Activated CD8-positive, alpha-beta memory T cell treated with anti-CD3 and anti-CD28 coated beads, Interleukin-2, amount 50 U/mL, for 4 hours (primary cell): ENCODE measurements at regions not wholly inside any gene's neighbourhood (a gene's known extent, or its start where the extent isn't known, plus 50 kb on each side); places are given as distances from the start of the nearest gene placed in this dataset.

Experiments
- DNase-seq: peaks from one replicate; pipeline ENCODE4 v3.0.0-alpha.2; 2020

DNA sequence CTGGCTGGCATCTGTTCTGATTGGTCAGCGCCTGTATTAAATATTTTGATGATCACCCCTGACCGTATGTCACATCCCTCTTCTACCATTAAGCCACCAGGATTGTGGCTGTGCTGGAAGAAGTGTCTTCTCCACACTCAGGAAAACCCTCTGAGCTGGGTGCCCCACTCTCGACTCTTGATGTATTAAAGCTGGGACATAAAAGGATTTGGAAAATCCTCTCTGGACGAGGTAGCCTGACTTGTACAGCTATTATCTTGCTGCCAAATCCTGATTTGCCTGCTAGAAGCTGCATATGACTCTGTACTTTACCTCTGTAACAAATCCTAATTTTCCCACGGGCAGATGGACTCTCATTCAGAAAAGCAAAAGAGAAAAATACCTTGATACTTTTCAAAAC, 161.0 kb downstream of the SLC28A3 start:
- DNase-seq, result no peak

DNA sequence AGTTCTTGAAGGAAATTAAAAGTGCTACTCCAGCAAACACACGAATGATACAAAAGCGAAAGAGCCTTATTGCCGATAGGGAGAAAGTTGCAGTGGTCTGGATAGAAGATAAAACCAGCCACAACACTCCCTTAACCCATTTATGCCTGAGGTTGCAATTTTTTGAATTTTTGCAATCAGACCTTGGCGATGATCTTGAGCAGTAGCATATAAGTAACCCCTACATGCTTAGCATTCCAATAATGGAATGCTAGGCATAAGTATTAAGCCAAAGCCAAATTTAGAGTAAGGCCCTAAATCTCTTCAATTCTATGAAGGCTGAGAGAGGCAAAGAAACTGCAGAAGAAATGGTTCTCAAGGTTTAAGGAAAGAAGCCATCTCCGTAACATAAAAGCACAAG, 153.5 kb downstream of the SLC28A3 start:
- DNase-seq, result no peak

- DNase-seq, result no peak
These were observed 150.7 kb downstream of the SLC28A3 start for GRCh38 chr9:84189904-84190303.

DNA sequence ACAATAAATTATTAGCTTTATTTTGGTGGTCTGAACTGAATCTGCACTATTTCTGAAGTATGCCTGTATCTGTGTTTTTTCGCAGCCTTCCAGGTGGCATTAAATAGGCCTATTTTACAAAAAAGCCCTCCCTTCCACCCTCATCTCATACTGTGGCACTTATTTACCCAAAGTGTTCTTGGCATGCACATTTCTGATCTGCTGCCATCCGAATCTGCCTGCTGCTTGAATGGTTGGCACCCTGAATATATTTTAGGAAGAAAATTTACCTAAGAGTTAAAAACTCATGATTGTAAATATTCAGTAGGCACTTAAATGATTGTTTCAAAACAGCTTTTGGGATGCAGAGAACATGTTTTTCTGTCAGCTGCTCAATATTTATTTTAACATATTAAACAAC, 150.1 kb downstream of the SLC28A3 start:
- DNase-seq, result no peak

- no peak for DNase-seq
These were observed 133.7 kb downstream of the SLC28A3 start for GRCh38 chr9:84206801-84207370.

DNA sequence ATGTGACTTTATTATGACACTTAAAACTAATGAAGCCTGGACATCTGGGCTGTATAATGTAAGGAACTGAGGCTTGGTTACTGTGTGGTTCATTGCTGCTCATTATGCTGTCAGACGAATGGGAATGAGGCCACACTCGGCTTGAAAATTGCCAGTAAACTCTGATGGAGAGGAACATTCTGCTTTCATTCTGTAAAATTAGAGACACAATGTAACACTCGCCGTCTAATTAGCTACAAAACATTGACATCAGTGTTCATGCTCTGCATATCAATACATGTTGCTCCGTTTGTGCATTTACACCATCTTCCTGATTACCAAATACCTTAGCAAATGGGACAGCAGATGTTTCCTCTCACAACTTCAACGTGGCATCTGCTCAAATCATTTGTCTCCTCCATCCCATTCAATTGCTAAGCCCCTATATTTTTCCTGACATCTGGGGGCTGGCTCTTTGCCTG, 133.0 kb downstream of the SLC28A3 start:
- DNase-seq, result no peak

DNA sequence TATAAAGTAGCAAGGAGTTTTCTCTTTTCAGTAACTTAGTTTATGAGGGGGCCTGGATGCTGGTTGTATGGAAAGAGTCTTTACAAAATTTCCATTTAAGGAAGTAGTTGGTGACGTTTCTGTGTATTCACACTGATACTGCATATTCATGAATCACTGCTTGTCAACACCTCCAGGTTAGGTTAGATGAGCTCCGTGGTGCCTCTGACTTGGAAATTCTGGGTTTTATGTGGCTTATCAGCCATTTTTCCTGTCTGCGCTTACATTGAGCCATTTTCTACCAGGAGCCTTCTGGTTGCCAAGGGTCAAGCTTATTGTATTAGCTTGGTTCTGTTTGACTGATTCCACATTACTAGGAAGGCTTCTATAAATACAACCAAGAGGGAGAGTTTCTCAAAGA, 128.3 kb downstream of the SLC28A3 start:
- DNase-seq, result no peak

- no peak for DNase-seq
These were observed 127.6 kb downstream of the SLC28A3 start for GRCh38 chr9:84212982-84213381.

GRCh38 chr9:84216151-84216550, 124.4 kb downstream of the SLC28A3 start:
- DNase-seq, result no peak

DNA sequence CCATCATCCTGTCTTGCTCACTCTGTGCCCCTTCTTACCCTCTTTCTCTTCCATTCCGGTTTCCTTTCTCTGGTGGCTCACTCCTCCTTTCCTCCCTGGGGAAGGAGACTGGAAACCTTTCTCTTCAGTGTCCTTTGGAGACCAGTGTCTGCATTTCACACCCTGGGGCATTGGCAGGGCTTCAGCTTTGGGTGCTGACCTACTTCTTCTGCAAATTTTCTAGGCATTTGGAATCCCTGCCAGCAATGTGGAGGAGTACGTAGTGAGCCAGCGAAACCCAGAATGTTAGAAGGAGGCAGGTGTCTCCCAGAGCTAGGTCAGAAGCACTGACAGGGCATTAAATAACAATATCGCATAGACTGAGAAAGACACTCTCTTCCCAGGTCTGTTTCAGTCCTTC, 122.2 kb downstream of the SLC28A3 start:
- DNase-seq, result no peak

GRCh38 chr9:84224246-84224645, 116.3 kb downstream of the SLC28A3 start:
- no peak for DNase-seq
